NCI-H2227 treated with DMSO at 0.1 percent for 48 hours (cell line): ENCODE measurements at regions not wholly inside any gene's neighbourhood (a gene's known extent, or its start where the extent isn't known, plus 50 kb on each side); places are given as distances from the start of the nearest gene placed in this dataset.

Experiments
- DNase-seq: peaks from one replicate; lab custom pipeline; 2025; lab: John Stamatoyannopoulos, UW

GRCh38 chr6:150651808-150652470 is 52.3 kb downstream of the PLEKHG1 start:
- DNase-seq: no peak

- DNase-seq: no peak
Measured at GRCh38 chr6:150652848-150653613, 53.3 kb downstream of the PLEKHG1 start.

DNA sequence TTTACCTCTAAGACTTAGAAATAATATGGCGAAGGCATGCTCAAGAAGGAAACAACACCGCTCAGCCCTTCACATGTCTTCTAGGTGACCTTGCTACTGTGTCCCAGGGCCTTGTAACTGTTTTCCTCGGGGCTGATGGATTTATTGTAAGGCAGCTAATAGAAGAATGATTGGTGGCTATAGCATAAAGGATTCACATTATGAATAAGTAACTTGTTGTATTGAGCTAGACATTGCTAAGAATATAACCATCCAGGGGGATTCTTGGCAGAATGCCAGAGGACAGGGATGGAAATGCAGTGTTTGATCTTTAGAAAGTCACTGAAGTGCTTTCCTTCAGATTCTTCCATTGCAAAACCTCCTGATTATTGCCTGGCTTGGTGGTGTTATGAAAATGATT is 54.9 kb downstream of the PLEKHG1 start:
- DNase-seq: peak; percentile 37

DNA sequence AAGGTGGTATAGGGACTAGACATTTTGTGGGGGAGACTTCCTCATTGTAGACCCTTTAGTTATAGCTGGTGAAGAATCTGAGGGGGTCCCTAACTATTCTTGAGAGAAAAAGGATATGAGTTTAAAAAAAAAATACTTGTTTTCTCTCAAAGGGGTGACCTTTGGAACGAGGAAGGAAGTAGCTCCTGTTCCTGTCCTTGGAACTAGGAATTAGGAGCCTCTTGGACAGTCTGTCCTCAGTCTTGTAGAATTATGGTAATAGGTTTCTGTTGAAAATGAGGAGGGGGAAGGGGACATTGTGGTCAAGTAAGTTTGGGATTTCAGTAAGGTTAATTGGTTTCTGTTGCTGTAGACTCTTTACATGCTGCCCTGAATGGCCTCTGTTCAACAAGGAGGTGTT is 56.5 kb downstream of the PLEKHG1 start:
- DNase-seq: no peak

GRCh38 chr6:150658421-150658820 is 58.7 kb downstream of the PLEKHG1 start:
- DNase-seq: no peak

DNA sequence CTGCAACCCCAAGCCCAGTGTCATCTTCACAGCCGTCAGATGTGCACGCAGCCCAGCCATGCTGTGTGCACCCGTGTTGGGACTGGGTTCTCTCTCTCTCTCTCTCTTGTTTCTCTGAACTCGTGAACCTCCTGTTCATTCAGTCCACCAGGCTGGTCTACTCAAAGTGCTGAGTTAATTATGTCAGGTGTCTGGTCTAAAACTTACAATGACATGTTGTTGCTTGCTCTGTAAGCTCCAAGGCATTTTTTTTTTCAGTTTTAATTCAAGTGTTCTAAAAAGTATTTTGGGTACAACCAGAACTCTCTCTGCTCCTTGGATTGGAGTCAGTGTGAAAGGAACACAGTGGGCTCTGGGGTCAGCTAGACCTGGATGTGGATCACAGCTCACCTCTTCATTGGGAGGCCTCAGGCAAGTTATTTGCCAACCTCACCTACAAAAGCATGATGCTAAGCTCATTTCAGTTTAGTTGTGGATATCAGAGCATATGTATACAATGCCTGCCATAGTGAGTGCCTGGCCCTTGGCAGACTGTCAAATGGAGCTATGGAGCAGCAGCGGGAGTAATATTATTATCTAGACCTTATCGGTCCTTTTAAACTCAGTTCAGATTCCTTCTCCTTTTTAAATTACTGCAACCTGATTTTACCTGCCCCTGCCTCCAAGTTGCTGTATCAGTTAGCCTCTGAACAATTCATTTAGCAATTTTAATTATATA is 59.5 kb downstream of the PLEKHG1 start:
- DNase-seq: no peak

DNA sequence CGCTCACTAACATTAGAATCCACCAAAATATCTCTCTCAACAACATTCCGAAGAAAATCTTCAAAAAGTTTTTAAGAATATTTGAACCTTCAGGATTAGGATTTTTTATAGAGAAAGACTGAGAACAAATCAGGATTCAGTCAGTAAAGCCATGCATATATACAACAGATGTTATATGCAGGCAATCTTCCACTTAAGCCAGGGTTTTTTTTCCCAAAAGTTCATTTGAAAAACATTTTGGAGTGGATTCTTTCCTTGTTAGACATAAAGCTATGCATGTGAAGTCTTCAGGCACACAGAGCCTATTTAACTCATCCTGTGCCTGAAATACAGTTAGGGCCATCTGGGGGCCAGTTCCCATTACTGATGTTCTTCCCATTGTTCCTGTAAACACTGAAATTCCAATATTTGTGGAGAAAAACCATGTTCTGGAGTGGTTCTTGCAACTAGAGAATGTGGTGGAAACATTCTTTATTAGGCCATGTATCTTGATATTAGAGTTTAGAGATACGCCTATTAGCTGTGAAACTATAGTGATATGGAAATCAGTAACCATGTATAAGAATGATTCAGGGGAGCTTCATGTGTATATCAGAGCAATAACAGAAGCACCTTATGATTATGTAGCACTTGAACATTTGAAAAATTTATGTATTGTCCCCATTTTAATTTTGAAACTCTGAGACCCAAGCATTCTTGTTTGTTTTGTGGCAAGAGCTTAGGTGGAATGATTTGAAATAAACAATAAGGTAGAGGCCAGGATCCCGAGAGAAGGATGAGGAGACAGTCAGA is 61.7 kb downstream of the PLEKHG1 start:
- DNase-seq: no peak

- DNase-seq: no peak
Measured at GRCh38 chr6:150662814-150663213, 63.1 kb downstream of the PLEKHG1 start.

- DNase-seq: no peak
Measured at GRCh38 chr6:150664091-150664490, 64.4 kb downstream of the PLEKHG1 start.

GRCh38 chr6:150666071-150666470 is 66.4 kb downstream of the PLEKHG1 start:
- DNase-seq: no peak

DNA sequence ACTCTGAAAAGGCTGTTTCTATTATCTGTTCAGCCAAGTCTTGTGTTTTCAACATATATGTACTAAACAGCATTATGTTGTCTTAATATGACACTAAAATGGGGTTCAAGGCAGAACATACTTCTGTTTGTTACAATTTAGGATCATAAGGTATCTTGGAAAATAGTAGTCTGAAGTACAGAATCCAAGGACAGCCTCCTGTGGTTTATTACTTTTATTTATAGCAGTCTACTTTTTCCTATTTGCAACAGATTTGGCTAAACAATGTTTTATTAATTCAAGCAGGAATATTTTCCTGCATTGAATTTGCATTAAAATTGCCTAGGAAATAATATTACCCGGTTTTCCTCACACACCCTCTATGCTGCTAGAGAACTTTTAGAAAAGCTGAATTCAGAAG is 67.7 kb downstream of the PLEKHG1 start:
- DNase-seq: no peak

DNA sequence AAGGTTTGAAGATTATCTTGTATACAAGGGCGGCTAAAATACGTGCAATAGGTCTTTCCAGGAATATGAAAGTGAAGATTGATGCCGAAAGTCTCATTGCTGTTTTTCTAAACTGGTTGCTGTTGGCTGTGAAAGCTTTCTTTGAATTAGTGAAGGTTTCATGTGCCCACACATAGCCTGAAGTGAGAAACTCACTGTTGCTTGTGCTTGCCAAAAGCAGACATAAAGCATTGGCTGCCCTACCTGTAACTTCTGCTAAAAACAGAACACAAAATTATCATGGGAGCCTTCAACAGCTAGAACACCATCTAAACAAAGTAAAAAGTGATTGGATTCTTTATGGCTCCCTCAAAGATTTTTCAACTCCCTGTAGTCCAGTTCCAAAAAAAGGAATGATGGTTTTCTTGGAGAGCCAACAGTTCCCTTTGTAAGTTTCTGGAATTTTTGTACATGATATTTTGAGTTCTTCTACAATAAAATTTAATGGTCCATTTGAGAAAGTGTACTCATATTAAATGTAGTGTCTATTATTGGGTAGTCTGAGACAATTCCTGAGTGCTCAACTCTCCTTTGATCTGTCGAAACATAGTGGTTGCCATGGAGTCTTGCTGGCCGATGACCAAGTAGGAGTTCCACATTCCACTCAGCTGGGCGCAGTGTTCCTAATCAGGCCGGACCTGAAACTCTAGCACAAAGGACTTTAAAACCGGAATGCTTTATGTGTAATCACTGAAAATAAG is 68.5 kb downstream of the PLEKHG1 start:
- DNase-seq: peak; percentile 60

- peak; percentile 28 for DNase-seq
Measured at GRCh38 chr6:150668900-150669302, 69.2 kb downstream of the PLEKHG1 start.

GRCh38 chr6:150670311-150670710 is 70.6 kb downstream of the PLEKHG1 start:
- DNase-seq: no peak

GRCh38 chr6:150672800-150673199 is 73.1 kb downstream of the PLEKHG1 start:
- no peak for DNase-seq

- no peak for DNase-seq
Measured at GRCh38 chr6:150673720-150674346, 74.1 kb downstream of the PLEKHG1 start.

GRCh38 chr6:150676344-150676743 is 76.7 kb downstream of the PLEKHG1 start:
- DNase-seq: no peak

DNA sequence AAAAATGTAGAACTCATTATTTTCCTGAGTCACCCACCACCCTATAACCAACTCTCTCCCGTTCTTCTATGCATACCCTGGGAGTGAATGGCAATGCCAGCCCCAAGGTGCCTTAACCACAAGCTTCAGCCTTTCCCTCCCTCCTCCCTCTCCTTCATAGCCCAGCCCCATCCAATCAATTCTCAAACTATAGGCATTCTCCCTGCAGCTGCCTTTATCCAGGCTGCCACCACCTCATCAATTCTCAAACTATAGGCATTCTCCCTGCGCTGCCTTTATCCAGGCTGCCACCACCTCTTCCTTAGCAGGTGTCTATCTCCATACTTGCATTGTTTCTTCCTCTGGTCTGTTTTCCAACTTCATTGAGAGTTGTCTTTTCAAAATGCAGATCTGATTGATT is 77.1 kb downstream of the PLEKHG1 start:
- DNase-seq: no peak

GRCh38 chr6:150680510-150680909 is 80.8 kb downstream of the PLEKHG1 start:
- DNase-seq: no peak

DNA sequence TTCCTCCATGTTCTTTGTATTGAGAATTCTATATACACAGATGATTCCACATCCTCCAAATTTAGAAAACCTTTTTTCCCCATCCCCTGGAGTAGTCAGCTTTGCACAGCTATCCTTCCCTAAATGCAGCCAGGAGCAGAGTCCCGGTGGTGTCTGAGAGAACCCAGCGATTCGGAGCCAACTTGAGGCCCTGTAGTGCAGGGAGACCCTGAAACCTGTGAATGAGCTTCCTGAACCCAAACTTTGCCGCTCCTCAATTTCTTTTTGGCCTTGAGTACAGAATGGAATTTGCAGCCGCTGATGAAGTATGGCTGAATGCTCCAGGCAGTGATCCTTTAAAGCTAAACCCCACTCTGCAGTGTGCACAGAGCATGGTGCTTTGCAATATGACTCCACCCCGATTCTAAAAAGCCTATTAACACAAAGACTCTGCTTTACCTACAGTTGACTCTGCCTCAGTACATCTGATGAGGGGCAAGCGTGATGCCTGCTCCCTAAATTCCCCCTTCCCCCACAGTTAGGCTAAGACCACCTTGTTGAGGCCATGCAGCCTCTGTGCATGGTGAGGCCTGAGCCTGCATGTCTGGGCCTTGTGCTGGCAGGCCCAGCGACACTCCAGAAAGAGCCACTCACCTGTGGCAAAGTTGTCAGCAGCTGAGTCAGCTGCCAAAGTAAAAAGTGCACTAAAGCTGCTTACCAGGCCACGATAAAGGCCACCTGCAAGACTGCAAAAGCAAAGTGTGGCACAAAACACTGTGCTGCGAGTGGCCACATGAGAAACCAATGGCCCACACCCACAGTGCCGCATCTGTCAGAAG is 82.1 kb downstream of the PLEKHG1 start:
- DNase-seq: no peak
